ENCODE measurements at regions not wholly inside any gene's neighbourhood (a gene's known extent, or its start where the extent isn't known, plus 50 kb on each side); places are given as distances from the start of the nearest gene placed in this dataset.
"Not testable (repeated sequence)": the region's sequence is repeated elsewhere in the genome, so short reads cannot be mapped to it uniquely, and the experiment has no call there.

DNA sequence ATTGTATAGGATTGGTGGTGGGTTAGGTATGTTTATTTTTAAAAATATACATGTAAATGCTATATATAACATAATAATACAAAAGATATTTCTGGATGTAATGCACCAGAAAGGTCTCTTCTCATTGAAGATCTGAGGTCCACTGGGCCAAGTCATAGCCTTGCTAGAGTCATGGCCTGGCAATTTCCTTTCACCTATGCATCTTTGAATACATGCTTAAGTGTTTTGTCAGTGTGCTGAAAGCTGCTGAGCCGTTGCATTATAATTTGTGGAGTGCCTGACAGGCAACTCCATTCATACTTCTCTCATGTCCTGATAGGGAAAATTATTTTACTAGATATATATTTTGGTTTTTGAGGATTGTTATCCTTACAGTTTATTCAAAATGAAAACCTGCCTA is 410.2 kb upstream of the CT83 start:
- DNase-seq (ENCODE audit: low read depth in 2 of 2), result no peak

DNA sequence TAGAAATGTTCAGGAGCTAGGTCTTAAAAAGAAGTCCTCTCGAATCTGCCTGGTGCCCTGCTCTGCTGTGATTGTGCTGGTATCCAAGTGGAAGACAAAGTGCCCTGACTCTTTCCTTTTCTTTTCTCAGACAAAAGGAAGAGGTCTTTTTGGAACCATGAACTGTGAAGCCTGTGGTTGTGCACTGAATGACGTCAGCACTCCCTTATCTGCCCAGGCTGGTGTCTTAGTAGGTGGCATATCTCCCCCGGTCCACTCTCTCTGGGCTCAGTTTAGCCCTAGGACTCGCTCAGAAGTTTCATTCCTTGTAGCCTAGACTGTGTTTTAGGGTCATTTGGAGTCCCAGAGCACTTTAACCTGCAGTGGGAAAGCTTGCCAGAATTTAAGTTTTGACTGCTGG is 400.3 kb upstream of the CT83 start:
- no peak for DNase-seq (ENCODE audit: low read depth in 2 of 2)

DNA sequence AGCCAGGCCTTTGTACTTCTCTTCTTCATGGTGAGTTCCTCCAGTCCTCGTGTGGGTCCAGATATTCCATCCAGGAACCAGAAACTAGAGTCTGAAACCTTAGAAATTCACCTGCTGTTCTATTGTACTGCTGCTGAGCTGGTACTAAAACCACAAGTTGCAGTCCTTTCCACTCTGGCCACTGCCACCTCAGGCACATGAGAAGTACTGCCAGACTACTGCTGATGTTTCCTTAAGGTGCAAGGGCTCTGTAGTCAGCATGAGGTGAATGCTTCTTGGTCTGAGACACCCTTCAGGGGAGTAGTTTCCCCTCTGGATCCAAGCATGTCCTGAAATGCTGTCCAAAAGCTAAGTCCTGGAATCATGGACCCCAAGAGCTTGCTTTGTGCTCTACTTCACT is 399.6 kb upstream of the CT83 start:
- no peak for DNase-seq (ENCODE audit: low read depth in 2 of 2)

DNA sequence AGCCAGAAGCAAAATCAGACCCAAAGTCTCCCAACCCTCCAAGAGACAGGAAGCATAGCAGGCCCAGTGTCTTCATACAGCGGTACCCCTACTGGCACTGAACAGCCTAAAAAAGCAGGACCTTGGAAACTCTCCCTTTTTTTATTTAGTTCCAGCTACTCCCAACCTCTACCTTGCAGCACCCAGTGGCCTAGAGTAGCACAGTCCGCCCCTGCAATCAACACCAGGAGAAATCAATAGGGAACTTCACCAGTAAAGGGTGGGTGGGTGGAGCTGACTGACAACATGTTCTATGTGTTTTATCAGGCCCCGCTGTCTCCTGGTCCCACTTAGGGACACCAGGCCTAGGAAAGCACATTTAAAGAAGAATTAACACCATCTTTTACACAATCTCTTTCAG is 378.5 kb upstream of the CT83 start:
- DNase-seq (ENCODE audit: low read depth in 2 of 2), result no peak

DNA sequence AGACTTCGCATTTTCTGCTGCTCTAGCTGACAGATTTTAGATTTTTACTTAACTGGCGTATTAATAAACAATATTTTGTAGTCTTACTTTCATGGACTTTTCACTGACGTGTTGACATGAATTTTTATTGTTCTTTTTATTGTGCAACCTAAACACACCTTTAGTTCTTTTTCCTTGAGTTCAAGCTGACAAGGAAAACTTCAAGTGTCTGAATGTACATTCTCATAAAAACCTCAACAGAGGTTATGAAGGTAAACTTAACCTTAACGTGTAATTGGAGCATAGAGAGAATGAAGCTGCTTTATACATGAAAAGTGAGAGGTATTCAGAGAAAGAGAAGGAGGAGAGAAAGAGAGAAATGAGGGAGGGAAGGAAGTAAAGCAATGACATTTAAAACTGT is 364.3 kb upstream of the CT83 start:
- DNase-seq (ENCODE audit: low read depth in 2 of 2), result no peak

DNA sequence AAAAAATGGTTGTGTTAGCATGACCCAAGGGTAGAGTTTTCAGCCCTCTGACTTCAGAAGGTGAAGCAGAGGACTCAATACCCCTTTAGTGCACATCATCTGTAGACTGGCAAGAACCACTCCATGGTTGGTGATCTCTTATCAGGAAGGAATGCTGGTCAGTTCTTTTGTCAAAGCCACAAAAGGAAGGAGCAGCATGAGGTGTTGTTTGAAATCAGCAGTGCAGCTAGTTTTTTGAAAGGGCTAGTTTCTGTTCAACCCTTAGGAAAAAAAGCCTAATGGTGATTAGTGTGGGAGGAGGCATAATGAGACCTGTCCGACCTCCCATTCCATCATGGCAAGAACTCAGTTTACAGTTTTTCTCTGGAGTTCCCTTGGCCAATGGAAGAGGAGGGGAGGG is 362.0 kb upstream of the CT83 start:
- DNase-seq (ENCODE audit: low read depth in 2 of 2), result no peak

DNA sequence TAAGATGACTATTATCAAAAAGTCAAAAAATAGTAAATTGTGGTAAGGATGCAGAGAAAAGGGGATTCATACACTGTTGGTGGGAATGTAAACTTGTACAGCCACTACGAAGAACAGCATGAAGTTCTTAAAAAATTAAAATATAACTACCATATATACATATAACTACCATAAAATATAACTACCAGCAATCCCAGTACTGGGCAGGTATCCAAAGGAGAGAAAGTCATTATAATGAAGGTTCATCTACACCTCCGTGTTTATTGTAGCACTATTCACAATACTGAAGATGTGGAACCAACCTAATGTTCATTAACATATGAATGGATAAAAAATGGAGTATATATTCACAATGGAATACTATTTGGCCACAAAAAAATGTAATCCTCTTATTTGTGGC is 360.9 kb upstream of the CT83 start:
- no peak for DNase-seq (ENCODE audit: low read depth in 2 of 2)

DNA sequence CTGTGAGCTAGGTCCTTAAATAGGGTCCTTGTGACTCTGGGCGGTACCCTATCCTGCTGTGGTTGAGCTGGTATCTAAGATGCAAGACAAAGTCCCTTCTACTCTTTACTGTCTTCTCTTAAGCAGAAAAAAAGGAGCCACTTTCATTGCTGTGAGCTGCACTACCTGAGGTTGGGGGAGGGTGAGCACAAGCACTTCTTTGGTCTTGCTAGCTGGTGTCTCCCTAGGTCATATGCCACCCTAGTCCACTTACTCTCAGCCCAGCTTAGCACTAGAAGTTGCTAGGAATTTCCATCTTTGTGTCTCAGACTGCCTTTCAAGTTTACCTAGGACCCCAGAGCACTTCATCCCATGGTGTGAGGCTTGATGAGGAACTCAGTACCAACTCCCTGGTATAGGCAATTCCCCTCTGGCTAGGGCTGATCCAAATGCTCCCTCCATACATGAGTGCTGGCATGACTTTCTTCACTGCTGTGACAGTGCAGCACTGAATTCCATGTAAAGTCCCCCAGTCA is 343.6 kb upstream of the CT83 start:
- no peak for DNase-seq (ENCODE audit: low read depth in 2 of 2)

DNA sequence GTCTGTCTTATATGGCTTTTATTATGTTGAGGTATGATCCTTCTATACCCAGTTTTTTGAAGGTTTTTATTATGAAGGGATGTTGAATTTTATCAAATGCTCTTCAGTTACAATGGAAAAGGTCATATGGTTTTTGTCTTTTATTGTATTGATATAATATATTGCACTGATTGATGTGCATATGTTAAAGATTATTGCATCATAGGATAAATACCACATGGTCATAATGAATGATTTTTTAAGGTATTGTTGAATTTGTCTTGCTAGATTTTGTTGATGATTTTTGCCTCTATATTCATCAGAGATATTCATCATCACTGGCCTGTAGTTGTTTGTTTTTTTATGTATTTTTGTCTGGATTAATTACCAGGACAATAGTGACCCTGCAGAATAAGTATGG is 339.2 kb upstream of the CT83 start:
- DNase-seq (ENCODE audit: low read depth in 2 of 2), result no peak

DNA sequence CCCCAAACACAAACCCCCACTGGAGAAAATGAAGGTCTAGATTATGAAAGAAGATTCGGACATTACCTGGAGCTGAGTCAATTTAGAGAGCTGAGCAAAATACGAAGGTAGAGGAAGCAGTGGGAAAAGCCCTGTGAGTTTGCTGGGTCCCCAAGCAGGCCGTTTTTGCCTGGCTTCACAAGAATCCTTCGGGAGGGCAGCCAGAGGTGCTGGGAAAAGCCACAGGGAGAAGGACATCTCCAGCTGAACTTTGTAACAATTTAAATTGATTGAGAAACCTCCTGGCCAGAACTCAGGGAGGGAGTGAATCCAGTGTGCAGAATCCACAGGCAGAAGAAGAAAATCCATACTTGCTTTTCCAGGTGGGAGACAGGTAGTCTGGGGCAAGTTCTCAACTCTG is 319.1 kb upstream of the CT83 start:
- DNase-seq (ENCODE audit: low read depth in 2 of 2), result no peak

DNA sequence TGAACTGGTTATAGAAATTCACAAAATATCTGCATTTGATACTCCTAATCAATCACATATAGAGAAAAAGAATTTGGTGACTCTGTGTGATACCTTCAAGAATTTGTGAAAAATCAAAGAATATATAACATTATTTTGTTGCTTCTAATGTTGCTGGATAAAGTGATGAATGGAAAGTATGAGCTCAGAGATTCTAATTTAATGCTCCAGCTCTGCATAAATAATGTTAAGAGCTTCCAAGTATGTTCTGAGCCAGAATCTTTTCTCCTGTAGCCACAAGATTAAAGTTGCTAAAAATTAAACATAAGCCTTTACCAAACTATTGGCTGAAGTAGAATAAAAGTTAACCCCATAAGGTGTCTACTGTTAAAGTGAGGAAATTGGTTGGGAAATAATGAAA is 294.7 kb upstream of the CT83 start:
- DNase-seq (ENCODE audit: low read depth in 2 of 2), result no peak

DNA sequence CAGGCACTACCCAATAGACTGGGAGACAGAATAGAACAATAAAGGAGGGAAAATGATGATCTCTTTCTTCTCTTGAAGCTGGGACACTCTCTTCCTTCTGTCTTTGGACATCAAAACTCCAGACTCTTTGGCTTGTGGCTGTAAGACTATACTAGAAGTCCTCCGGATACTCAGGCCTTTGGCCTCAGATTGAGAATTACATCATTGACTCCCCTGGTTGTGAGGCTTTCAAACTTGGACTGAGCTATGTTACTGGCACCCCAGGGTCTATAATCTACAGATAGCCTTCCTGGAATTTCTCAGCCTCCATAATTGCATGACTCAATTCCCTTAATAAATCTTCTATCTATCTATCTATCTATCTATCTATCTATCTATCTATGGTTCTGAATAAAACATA is 294.2 kb upstream of the CT83 start:
- no peak for DNase-seq (ENCODE audit: low read depth in 2 of 2)

DNA sequence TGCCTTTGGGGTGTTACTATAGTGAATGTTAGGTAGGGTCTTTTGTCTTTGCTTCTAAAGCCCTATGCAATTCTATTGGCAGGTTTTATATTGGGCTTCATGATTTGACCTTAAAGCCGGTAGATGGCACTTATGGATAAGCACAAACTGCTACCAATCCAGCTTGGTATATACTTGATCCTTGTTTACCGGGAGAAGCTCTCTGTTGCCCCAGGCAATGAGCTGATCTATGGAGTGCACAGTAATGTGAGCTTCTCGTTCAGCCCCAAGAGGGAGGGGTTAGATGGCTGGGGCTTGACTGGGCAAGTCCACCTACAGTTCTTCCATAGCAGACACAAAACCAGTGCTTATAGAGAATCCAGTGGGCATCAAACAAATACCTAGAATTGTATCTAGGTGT is 287.2 kb upstream of the CT83 start:
- DNase-seq (ENCODE audit: low read depth in 2 of 2), result no peak

DNA sequence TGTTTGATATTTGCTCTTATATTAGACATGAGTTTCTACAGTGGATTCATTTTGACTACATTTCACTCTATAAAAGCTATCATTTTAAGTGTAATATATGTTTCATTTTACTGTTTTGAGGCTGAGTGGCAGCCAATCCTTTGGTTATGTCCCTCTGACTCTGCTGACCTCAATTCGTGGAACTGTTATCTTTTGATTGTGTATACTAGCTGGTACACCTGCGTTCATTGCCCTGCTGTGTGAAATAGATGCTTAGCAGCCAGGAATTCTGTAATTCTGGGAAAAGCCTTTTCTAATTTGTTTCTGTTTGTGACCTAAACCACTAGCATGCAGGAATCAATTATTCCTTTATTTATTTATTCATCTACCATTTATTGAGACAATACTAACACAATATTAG is 269.4 kb upstream of the CT83 start:
- DNase-seq (ENCODE audit: low read depth in 2 of 2), result no peak

DNA sequence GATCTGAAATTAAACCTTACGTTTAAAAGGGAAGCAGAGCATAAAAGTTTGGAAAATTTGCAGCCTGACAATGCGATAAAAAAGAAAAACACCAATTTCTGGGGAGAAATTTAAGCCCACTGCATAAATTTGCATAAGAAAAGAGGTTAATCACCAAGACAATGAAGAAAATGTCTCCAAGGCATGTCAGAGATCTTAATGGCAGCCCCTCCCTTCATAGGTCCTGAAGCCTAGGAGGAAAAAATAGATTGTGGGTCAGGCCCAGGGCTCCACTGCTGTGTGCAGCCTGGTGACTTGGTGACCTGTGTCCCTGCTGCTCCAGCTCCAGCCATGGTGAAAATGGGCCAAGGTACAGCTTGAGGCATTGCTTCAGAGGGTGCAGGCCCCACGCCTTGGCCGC is 264.0 kb upstream of the CT83 start:
- DNase-seq (ENCODE audit: low read depth in 2 of 2), result no peak

DNA sequence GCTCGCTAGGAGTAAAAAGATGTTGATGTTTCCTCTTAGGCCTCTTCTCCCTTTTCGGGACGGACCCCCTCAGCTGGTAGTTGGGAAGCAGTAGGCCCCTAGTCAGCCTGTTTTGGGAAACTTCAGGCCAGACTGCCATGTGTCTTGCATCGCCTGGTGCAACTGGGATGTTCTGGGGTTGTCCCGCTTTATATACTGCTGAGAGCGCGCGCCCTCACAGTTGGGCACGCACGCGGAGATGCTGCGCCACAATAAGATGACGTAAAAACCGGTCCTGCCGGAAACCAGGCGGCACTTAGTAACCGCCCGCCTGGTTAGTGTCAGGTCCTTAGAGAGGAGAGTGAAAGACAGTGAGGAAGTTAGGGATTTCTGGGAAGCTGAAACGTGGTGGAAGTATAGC is 231.3 kb upstream of the CT83 start:
- no peak for DNase-seq (ENCODE audit: low read depth in 2 of 2)

DNA sequence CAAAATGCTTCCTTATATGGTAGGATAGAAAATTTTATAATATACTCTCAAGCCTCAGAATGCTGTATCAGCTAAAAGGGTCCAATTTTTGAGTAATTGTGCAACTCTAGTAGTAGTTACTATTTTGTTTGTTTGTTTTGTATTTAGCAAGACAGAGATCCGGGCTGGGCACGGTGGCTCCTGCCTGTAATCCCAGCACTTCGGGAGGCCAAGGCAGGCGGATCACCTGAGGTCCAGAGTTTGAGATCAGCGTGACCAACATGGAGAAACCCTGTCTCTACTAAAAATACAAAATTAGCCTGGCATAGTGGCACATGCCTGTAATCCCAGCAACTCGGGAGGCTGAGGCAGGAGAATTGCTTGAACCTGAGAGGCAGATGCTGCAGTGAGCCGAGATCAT is 216.8 kb upstream of the CT83 start:
- not testable (repeated sequence) for DNase-seq (ENCODE audit: low read depth in 2 of 2)

DNA sequence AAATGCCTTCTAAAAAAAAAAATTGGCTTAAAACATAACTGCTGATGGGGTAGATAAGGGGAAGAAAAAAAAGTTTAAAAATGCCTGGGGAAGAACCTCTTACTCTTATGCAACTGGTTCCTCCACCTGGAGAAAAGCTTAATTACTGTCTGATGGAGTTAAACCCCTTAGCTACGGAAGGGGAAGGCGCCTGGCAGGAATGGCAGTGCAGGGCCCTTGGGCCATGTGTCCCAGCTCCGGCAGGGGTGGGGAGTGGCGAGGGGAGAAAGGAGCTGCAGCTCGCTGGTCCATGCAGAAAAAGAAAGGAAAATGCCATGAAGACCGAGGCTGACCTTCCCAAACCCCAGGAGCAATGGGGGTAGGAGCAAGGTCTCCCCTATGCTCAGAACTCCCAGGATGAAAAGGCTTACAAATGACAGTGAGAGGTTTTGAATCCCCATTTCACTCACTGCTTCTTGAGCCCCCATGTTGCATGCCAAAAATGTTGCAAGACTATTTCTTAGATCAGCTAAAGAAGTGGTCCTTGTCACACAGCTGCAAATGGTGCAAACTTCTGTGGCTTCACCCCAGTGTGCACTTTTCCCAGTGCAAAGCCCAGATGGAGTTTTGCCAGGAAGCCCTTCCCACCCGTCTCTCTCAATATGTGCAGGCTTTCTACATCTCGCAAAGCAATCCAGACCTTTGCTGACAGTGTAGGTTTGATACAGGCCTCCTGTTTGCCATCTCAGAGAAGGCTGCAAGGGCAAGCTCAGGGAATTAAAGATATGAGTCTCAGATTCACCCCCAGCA is 204.8 kb upstream of the CT83 start:
- DNase-seq (ENCODE audit: low read depth in 2 of 2), result no peak

DNA sequence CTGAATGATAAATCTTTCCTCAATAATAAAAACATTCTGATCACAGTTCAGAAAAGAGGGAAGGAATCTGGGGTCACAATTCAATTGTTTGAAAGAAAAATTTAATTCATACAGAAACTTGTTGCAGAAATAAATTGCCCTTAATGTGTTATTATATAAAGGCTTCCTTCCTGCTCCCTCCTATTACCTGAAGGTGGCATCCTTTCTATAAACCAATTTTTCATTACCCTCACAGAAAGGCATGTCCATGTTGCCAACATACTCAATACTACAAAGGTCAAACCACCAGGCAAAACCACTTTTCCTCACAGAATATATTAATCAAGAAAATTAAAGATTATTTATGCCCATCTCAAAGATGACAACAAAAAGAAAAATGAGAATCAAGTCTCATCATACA is 194.3 kb upstream of the CT83 start:
- no peak for DNase-seq (ENCODE audit: low read depth in 2 of 2)

DNA sequence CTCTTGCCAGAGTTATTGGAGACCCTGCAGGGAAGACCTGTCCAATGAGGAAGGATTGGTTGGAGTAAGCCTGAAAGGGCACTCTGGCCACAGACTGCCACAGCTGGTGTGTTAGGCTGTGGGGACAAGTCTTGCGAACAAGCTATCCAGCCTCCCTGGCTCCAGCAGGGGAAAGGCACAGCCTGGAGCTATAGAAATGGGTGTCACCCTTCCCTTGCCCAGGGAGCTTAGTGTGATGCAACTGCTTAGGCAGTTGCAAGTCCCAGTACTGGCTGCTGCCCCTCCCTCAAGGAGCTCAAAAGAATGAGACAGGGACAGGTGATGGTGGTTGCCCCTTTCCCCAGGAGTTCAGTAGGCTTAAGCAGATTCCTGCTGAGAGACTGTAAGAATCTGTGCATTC is 165.7 kb upstream of the CT83 start:
- no peak for DNase-seq (ENCODE audit: low read depth in 2 of 2)

DNA sequence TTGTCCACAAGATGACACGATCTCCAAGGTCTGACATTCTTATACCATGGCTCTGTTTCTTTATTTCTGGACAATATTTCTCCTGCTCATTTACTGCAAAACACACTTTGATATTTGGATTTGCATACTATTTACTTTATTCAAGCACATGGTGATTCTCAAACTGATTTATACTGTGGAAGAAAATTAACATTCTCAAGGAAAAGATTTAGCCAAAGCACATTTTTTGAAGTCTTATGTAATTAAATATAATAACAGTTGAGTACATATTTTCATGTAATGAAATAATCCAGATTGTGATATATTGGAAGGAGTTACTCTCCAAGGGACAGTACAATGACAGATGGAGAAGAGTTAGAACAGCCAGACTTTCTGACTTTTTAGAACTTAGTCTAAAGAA is 155.8 kb upstream of the CT83 start:
- DNase-seq (ENCODE audit: low read depth in 2 of 2), result no peak

DNA sequence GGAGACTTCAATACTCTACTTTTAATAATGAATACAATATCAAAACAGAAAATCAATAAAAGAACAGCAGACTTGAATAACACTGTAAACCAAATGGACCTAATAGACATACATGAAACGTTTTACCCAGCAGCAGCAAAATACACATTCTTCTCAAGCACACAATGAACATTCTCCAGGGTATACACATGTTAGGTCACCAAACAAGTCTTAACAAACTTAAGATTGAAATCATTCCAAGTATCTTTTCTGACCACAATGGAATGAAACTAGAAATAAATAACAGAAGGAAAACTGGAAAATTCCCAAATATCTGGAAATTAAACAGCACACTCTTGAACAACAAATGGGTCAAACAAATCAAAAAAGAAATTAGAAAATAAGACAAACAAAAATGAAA is 145.0 kb upstream of the CT83 start:
- no peak for DNase-seq (ENCODE audit: low read depth in 2 of 2)

DNA sequence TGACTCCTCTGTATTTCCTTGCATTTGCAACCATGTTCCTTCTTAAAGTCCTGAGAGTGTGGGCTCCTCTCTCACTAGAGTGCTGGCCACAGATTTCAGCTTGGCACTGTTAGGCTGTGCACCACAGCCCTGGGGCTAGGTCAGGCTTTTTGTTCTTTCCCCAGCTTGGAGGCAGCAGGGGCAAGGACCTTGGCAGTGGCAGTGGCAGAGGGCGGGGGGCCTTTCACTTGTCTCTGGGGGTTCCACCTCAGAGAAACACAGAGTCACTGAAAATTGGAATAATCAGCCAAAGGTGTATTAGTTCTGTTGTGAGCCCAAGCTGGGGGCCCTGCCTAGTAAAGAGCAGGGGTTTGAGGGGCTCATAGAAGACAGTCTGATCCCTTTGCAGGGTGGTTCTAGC is 142.8 kb upstream of the CT83 start:
- no peak for DNase-seq (ENCODE audit: low read depth in 2 of 2)

DNA sequence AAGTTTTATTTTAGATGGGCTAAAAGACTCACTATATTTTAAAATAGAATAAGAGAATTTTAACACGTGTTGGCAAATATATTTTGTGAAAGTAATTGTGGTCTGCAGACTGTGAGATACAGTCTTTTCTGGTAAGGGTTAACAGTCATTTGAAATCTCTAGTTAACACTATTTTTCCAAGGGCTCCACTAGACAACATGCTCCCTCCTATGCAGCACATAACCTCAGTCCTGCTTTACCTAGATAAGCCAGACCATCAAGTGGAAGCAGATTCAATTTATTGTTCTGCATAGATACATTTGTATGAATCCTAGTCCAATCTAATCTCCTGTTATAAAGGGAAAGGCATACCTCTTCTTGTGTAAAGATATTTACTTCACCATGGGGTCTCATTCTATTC is 133.2 kb upstream of the CT83 start:
- no peak for DNase-seq (ENCODE audit: low read depth in 2 of 2)
